ENCODE measurements at regions not wholly inside any gene's neighbourhood (a gene's known extent, or its start where the extent isn't known, plus 50 kb on each side); places are given as distances from the start of the nearest gene placed in this dataset.
"Not testable (repeated sequence)": the region's sequence is repeated elsewhere in the genome, so short reads cannot be mapped to it uniquely, and the experiment has no call there.

GRCh38 chr3:193922034-193922774, 213.7 kb upstream of the HES1 start (continued):
- TF ChIP-seq ZNF280C (tag by site-specific recombination; IDR thresholded peaks at IDR 0.05) (no peak), ZNF488 (tag by site-specific recombination; IDR thresholded peaks at IDR 0.05) (no peak), ZNF658 (tag by site-specific recombination; IDR thresholded peaks at IDR 0.05) (no peak), ATF2 (tag by site-specific recombination; IDR thresholded peaks at IDR 0.05; ENCODE audit: low read depth) (no peak), ZNF214 (tag by site-specific recombination; IDR thresholded peaks at IDR 0.05; ENCODE audit: borderline replicate concordance) (no peak), ZFP41 (tag by site-specific recombination; IDR thresholded peaks at IDR 0.05; ENCODE audit: borderline replicate concordance) (no peak), KLF9 (tag by site-specific recombination; IDR thresholded peaks at IDR 0.05; ENCODE audit: low read depth) (no peak), KLF7 (tag by site-specific recombination; IDR thresholded peaks at IDR 0.05; ENCODE audit: borderline replicate concordance) (no peak)

- H3K4me3 ChIP-seq (ENCODE audit: low read depth, low read length); CTCF ChIA-PET; H3K9me3 ChIP-seq (ENCODE audit: control insufficient read depth, insufficient read depth, low read depth, low read length); H3K27ac ChIP-seq (ENCODE audit: extremely low read depth, low read depth, low read length); POLR2A ChIA-PET; H3K36me3 ChIP-seq (ENCODE audit: control insufficient read depth in 2 of 2, insufficient read depth in 1 of 2, low read length in 2 of 2); H3K4me1 ChIP-seq (ENCODE audit: control insufficient read depth, insufficient read depth, low read length): not testable (repeated sequence)
- peak; percentile 94 for TF ChIP-seq ZNF302 (tag by site-specific recombination; IDR thresholded peaks at IDR 0.05; ENCODE audit: low read depth)
These were observed 212.0 kb upstream of the HES1 start for GRCh38 chr3:193923958-193924357.

GRCh38 chr3:193926071-193926470, 209.9 kb upstream of the HES1 start:
- H3K9me3 ChIP-seq (ENCODE audit: control insufficient read depth, insufficient read depth, low read depth, low read length); H3K4me1 ChIP-seq (ENCODE audit: control insufficient read depth, insufficient read depth, low read length); H3K27ac ChIP-seq (ENCODE audit: extremely low read depth, low read depth, low read length); CTCF ChIA-PET; H3K36me3 ChIP-seq (ENCODE audit: control insufficient read depth in 2 of 2, insufficient read depth in 1 of 2, low read length in 2 of 2); POLR2A ChIA-PET; H3K4me3 ChIP-seq (ENCODE audit: low read depth, low read length): not testable (repeated sequence)

- H3K4me3 ChIP-seq (ENCODE audit: low read depth, low read length); H3K27ac ChIP-seq (ENCODE audit: extremely low read depth, low read depth, low read length); H3K4me1 ChIP-seq (ENCODE audit: control insufficient read depth, insufficient read depth, low read length); H3K36me3 ChIP-seq (ENCODE audit: control insufficient read depth in 2 of 2, insufficient read depth in 1 of 2, low read length in 2 of 2); CTCF ChIA-PET; POLR2A ChIA-PET; H3K9me3 ChIP-seq (ENCODE audit: control insufficient read depth, insufficient read depth, low read depth, low read length): not testable (repeated sequence)
These were observed 208.3 kb upstream of the HES1 start for GRCh38 chr3:193927413-193928206.

All from HEK293 (cell line).